ENCODE measurements at regions not wholly inside any gene's neighbourhood (a gene's known extent, or its start where the extent isn't known, plus 50 kb on each side); places are given as distances from the start of the nearest gene placed in this dataset.

DNA sequence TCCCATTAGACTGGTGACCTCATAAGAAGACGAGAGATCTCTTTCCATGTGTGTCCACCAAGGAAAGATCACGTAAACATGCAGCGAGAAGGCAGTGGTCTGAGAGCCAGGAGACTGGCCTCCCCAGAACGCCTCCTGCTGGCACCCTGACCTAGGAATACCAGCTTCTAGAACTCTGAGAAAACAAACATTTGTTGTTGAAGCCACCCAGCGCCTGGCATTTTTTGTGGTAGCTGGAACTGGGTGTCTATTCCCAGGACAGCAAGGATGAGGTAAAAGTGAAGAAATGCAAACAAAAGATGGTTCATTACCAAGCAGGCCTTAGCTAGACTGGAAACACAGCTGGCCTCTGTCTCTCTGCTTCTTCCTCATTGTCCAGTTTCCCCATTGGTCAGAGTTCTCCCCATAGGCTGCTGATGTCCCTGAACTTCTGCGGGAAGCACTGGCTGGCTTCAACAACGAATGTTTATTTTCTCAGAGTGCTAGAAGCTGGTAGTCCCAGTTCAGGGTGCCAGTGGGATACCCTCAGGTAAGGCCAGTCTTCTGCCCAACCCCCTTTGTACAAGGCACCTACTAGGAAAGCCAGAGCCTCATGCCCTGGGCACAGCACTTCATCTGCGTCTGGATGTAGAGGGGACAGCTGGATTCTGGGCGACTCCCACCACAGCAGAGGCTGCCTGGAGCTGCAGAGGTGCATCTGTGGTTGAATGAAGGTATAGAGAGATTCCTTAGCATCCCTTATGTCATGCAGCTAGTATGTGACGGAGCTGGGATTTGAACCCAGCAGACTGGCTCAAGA is 304.9 kb downstream of the TCERG1L start:
- TF ChIP-seq, protein P1, sequence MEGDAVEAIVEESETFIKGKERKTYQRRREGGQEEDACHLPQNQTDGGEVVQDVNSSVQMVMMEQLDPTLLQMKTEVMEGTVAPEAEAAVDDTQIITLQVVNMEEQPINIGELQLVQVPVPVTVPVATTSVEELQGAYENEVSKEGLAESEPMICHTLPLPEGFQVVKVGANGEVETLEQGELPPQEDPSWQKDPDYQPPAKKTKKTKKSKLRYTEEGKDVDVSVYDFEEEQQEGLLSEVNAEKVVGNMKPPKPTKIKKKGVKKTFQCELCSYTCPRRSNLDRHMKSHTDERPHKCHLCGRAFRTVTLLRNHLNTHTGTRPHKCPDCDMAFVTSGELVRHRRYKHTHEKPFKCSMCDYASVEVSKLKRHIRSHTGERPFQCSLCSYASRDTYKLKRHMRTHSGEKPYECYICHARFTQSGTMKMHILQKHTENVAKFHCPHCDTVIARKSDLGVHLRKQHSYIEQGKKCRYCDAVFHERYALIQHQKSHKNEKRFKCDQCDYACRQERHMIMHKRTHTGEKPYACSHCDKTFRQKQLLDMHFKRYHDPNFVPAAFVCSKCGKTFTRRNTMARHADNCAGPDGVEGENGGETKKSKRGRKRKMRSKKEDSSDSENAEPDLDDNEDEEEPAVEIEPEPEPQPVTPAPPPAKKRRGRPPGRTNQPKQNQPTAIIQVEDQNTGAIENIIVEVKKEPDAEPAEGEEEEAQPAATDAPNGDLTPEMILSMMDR (conservative IDR thresholded peaks at IDR 0.05; ENCODE audit: low read depth, low read length): no peak
- TF ChIP-seq EZH2 (IDR thresholded peaks at IDR 0.05; ENCODE audit: borderline replicate concordance, low read depth, low read length, poor library complexity, severe bottlenecking): no peak

Data from A673 (cell line).